Prostate gland (tissue), 2 donors: ENCODE measurements at regions not wholly inside any gene's neighbourhood (a gene's known extent, or its start where the extent isn't known, plus 50 kb on each side); places are given as distances from the start of the nearest gene placed in this dataset.

Experiments
- POLR2A ChIP-seq: fragments of 450-650 bp; IDR thresholded peaks from one replicate; pipeline ENCODE4 v1.6.1; 2016; ENCODE audit warnings: antibody characterized with exemption, mild to moderate bottlenecking
- TF ChIP-seq, protein P1 (sequence below), 4 experiments: fragments of 200-600 bp in 2 of 4; fragments of 450-650 bp in 2 of 4; sonication (generic) in 2 of 4; IDR thresholded peaks; 1 replicate in 3 of 4; 2 replicates in 1 of 4; pipeline ENCODE4 v1.5.1; 2016 to 2019; ENCODE audit warnings: antibody characterized with exemption in 4 of 4, mild to moderate bottlenecking in 2 of 4, moderate library complexity in 2 of 4

GRCh38 chr6:47132724-47133123, 90.6 kb upstream of the ADGRF1 start:
- TF ChIP-seq, protein P1, sequence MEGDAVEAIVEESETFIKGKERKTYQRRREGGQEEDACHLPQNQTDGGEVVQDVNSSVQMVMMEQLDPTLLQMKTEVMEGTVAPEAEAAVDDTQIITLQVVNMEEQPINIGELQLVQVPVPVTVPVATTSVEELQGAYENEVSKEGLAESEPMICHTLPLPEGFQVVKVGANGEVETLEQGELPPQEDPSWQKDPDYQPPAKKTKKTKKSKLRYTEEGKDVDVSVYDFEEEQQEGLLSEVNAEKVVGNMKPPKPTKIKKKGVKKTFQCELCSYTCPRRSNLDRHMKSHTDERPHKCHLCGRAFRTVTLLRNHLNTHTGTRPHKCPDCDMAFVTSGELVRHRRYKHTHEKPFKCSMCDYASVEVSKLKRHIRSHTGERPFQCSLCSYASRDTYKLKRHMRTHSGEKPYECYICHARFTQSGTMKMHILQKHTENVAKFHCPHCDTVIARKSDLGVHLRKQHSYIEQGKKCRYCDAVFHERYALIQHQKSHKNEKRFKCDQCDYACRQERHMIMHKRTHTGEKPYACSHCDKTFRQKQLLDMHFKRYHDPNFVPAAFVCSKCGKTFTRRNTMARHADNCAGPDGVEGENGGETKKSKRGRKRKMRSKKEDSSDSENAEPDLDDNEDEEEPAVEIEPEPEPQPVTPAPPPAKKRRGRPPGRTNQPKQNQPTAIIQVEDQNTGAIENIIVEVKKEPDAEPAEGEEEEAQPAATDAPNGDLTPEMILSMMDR (IDR thresholded peaks at IDR 0.05), result no peak
- TF ChIP-seq POLR2A, result no peak
